HFFc6 (cell line): ENCODE measurements at regions not wholly inside any gene's neighbourhood (a gene's known extent, or its start where the extent isn't known, plus 50 kb on each side); places are given as distances from the start of the nearest gene placed in this dataset.

Source experiments
- DNase-seq: peaks from one replicate; pipeline ENCODE4 v3.0.0-alpha.2; 2018
- H3K27ac Mint-ChIP-seq: 2 replicates; pipeline ENCODE4 v1.8.0; 2020; ENCODE audit warnings: mild to moderate bottlenecking, mixed read lengths
- H3K27me3 Mint-ChIP-seq: 2 replicates; pipeline ENCODE4 v1.8.0; 2021; ENCODE audit warnings: mild to moderate bottlenecking, moderate library complexity, mixed read lengths; ENCODE audit not compliant: insufficient read depth
- H3K36me3 Mint-ChIP-seq: 2 replicates; pipeline ENCODE4 v1.8.0; 2021; ENCODE audit warnings: low read depth, mixed read lengths
- H3K4me1 Mint-ChIP-seq: 2 replicates; pipeline ENCODE4 v1.8.0; 2020; ENCODE audit warnings: low read depth, mixed read lengths
- H3K4me3 Mint-ChIP-seq: 2 replicates; pipeline ENCODE4 v1.8.0; 2020; ENCODE audit warnings: mild to moderate bottlenecking, moderate library complexity, mixed read lengths
- H3K9me3 Mint-ChIP-seq: 2 replicates; pipeline ENCODE4 v1.8.0; 2020; ENCODE audit warnings: mild to moderate bottlenecking, mixed read lengths
- CTCF ChIP-seq: fragments of 200-600 bp; sonication (generic); IDR thresholded peaks from 2 replicates; pipeline ENCODE4 v1.5.0; 2021; ENCODE audit warnings: antibody characterized with exemption, mild to moderate bottlenecking

GRCh38 chr5:82885627-82886389 is 191.4 kb downstream of the TMEM167A start:
- no peak for DNase-seq
- H3K9me3 Mint-ChIP-seq = peaks cover 4% of the 10 kb centered on the region
- H3K4me3 Mint-ChIP-seq = no peak overlapping the region
- no peak overlapping the region for H3K27ac Mint-ChIP-seq
- H3K4me1 Mint-ChIP-seq = no peaks in the 10 kb centered on the region
- no peaks in the 10 kb centered on the region for H3K36me3 Mint-ChIP-seq
- TF ChIP-seq CTCF = no peak
- H3K27me3 Mint-ChIP-seq = no peaks in the 10 kb centered on the region; the same call in 1 of the 2 replicates

GRCh38 chr5:82884821-82885471 is 192.2 kb downstream of the TMEM167A start:
- no peak overlapping the region for H3K27ac Mint-ChIP-seq
- peaks cover 4% of the 10 kb centered on the region for H3K9me3 Mint-ChIP-seq

GRCh38 chr5:82882316-82882715 is 194.9 kb downstream of the TMEM167A start:
- no peak for DNase-seq
- Mint-ChIP-seq H3K4me1 (no peaks in the 10 kb centered on the region), H3K27me3 (no peaks in the 10 kb centered on the region), H3K9me3 (peaks cover 14% of the 10 kb centered on the region), H3K36me3 (no peaks in the 10 kb centered on the region), H3K27ac (no peak overlapping the region), H3K4me3 (no peak overlapping the region)
- TF ChIP-seq CTCF = no peak

More at GRCh38 chr5:82884821-82885471, 192.2 kb downstream of the TMEM167A start:
- H3K36me3 Mint-ChIP-seq = no peaks in the 10 kb centered on the region
- H3K4me1 Mint-ChIP-seq = no peaks in the 10 kb centered on the region
- no peaks in the 10 kb centered on the region; the same call in 1 of the 2 replicates for H3K27me3 Mint-ChIP-seq
- H3K4me3 Mint-ChIP-seq = no peak overlapping the region
- no peak for DNase-seq
- no peak for TF ChIP-seq CTCF

GRCh38 chr5:82881571-82882174 is 195.5 kb downstream of the TMEM167A start:
- Mint-ChIP-seq H3K4me3 (no peak overlapping the region), H3K27ac (no peak overlapping the region), H3K27me3 (no peaks in the 10 kb centered on the region), H3K9me3 (peaks cover 14% of the 10 kb centered on the region), H3K36me3 (no peaks in the 10 kb centered on the region), H3K4me1 (no peaks in the 10 kb centered on the region)
- DNase-seq = no peak
- TF ChIP-seq CTCF = no peak

GRCh38 chr5:82879089-82879488 is 198.1 kb downstream of the TMEM167A start:
- H3K27ac Mint-ChIP-seq = no peak overlapping the region
- no peak overlapping the region for H3K4me3 Mint-ChIP-seq
- DNase-seq = no peak
- H3K36me3 Mint-ChIP-seq = no peaks in the 10 kb centered on the region
- no peaks in the 10 kb centered on the region for H3K27me3 Mint-ChIP-seq
- TF ChIP-seq CTCF = no peak
- no peaks in the 10 kb centered on the region for H3K4me1 Mint-ChIP-seq
- H3K9me3 Mint-ChIP-seq = peaks cover 11% of the 10 kb centered on the region
